ENCODE measurements at regions not wholly inside any gene's neighbourhood (a gene's known extent, or its start where the extent isn't known, plus 50 kb on each side); places are given as distances from the start of the nearest gene placed in this dataset.

- no peak for ATAC-seq
- Mint-ChIP-seq H3K36me3 (no peaks in the 10 kb centered on the region), H3K9me3 (peaks cover 0 to 19% (median 1%) of the 10 kb centered on the region in 9 donors)
Measured at GRCh38 chr6:55023230-55023629, 151.1 kb upstream of the HCRTR2 start.

GRCh38 chr6:55033016-55033546, 141.2 kb upstream of the HCRTR2 start:
- H3K27ac Mint-ChIP-seq = no peak overlapping the region
- DNase-seq (no peak), ATAC-seq (no peak)
- H3K4me3 Mint-ChIP-seq = no peak overlapping the region
- H3K36me3 Mint-ChIP-seq = no peaks in the 10 kb centered on the region
- H3K27me3 Mint-ChIP-seq = peaks cover 0 to 3% (median 0%) of the 10 kb centered on the region in 5 donors
- peaks cover 0 to 23% (median 0%) of the 10 kb centered on the region in 4 donors for H3K4me1 Mint-ChIP-seq
- H3K9me3 Mint-ChIP-seq = peaks cover 0 to 55% (median 12%) of the 10 kb centered on the region in 9 donors
- POLR2A ChIA-PET = no interaction called here

More at GRCh38 chr6:55023230-55023629, 151.1 kb upstream of the HCRTR2 start:
- H3K4me3 Mint-ChIP-seq = no peak overlapping the region
- DNase-seq = no peak
- POLR2A ChIA-PET = no interaction called here
- H3K27ac Mint-ChIP-seq = no peak overlapping the region
- H3K4me1 Mint-ChIP-seq = peaks cover 0 to 6% (median 0%) of the 10 kb centered on the region in 4 donors
- no peaks in the 10 kb centered on the region for H3K27me3 Mint-ChIP-seq

GRCh38 chr6:55034752-55035151, 139.6 kb upstream of the HCRTR2 start:
- H3K27ac Mint-ChIP-seq = no peak overlapping the region
- peaks cover 0 to 17% (median 0%) of the 10 kb centered on the region in 4 donors for H3K4me1 Mint-ChIP-seq
- H3K36me3 Mint-ChIP-seq = no peaks in the 10 kb centered on the region
- H3K4me3 Mint-ChIP-seq = no peak overlapping the region
- POLR2A ChIA-PET = no interaction called here
- H3K27me3 Mint-ChIP-seq = peaks cover 0 to 3% (median 0%) of the 10 kb centered on the region in 5 donors
- no peak for DNase-seq
- no peak for ATAC-seq
- peaks cover 0 to 42% (median 9%) of the 10 kb centered on the region in 9 donors for H3K9me3 Mint-ChIP-seq

GRCh38 chr6:55040102-55040848, 134.0 kb upstream of the HCRTR2 start:
- Mint-ChIP-seq H3K27ac (no peak overlapping the region), H3K4me3 (no peak overlapping the region), H3K4me1 (peaks cover 0 to 4% (median 0%) of the 10 kb centered on the region in 4 donors), H3K9me3 (peaks cover 0 to 29% (median 7%) of the 10 kb centered on the region in 9 donors), H3K27me3 (peaks cover 0 to 3% (median 0%) of the 10 kb centered on the region in 5 donors), H3K36me3 (no peaks in the 10 kb centered on the region)
- DNase-seq = no peak
- POLR2A ChIA-PET = no interaction called here
- ATAC-seq = no peak

GRCh38 chr6:55046869-55047422, 127.4 kb upstream of the HCRTR2 start:
- no peaks in the 10 kb centered on the region for H3K27me3 Mint-ChIP-seq
- H3K36me3 Mint-ChIP-seq = no peaks in the 10 kb centered on the region
- no peak overlapping the region for H3K4me3 Mint-ChIP-seq
- no peak overlapping the region for H3K27ac Mint-ChIP-seq
- no peak for ATAC-seq
- H3K9me3 Mint-ChIP-seq = peaks cover 0 to 27% (median 3%) of the 10 kb centered on the region in 9 donors
- H3K4me1 Mint-ChIP-seq = peaks cover 0 to 8% (median 1%) of the 10 kb centered on the region in 4 donors
- no peak for DNase-seq
- POLR2A ChIA-PET = no interaction called here

GRCh38 chr6:55047451-55048044, 126.8 kb upstream of the HCRTR2 start:
- Mint-ChIP-seq H3K4me3 (no peak overlapping the region), H3K36me3 (no peaks in the 10 kb centered on the region), H3K4me1 (peaks cover 0 to 8% (median 1%) of the 10 kb centered on the region in 4 donors), H3K27ac (no peak overlapping the region), H3K27me3 (no peaks in the 10 kb centered on the region), H3K9me3 (peaks cover 0 to 26% (median 3%) of the 10 kb centered on the region in 9 donors)
- POLR2A ChIA-PET = no interaction called here
- DNase-seq (no peak), ATAC-seq (no peak)

- Mint-ChIP-seq H3K9me3 (peaks cover 0 to 19% (median 3%) of the 10 kb centered on the region in 9 donors), H3K36me3 (no peaks in the 10 kb centered on the region), H3K27ac (no peak overlapping the region), H3K27me3 (no peaks in the 10 kb centered on the region), H3K4me1 (peaks cover 0 to 8% (median 1%) of the 10 kb centered on the region in 4 donors), H3K4me3 (no peak overlapping the region)
- ATAC-seq = no peak
- no peak for DNase-seq
- POLR2A ChIA-PET = no interaction called here
Measured at GRCh38 chr6:55049866-55050265, 124.4 kb upstream of the HCRTR2 start.

GRCh38 chr6:55052846-55053245, 121.5 kb upstream of the HCRTR2 start:
- H3K9me3 Mint-ChIP-seq = peaks cover 2 to 23% (median 10%) of the 10 kb centered on the region in 9 donors

GRCh38 chr6:55058682-55059081, 115.6 kb upstream of the HCRTR2 start:
- DNase-seq (no peak), ATAC-seq (no peak)
- peaks cover 0 to 4% (median 0%) of the 10 kb centered on the region in 3 donors for H3K36me3 Mint-ChIP-seq
- no peak overlapping the region for H3K27ac Mint-ChIP-seq
- peaks cover 7 to 47% (median 17%) of the 10 kb centered on the region in 9 donors for H3K9me3 Mint-ChIP-seq
- no peaks in the 10 kb centered on the region for H3K27me3 Mint-ChIP-seq
- H3K4me3 Mint-ChIP-seq = no peak overlapping the region
- H3K4me1 Mint-ChIP-seq = no peaks in the 10 kb centered on the region
- POLR2A ChIA-PET = no interaction called here

More at GRCh38 chr6:55052846-55053245, 121.5 kb upstream of the HCRTR2 start:
- Mint-ChIP-seq H3K4me3 (no peak overlapping the region), H3K27me3 (no peaks in the 10 kb centered on the region), H3K36me3 (peaks cover 0 to 4% (median 0%) of the 10 kb centered on the region in 3 donors), H3K4me1 (peaks cover 0 to 3% (median 1%) of the 10 kb centered on the region in 4 donors), H3K27ac (no peak overlapping the region)
- ATAC-seq = no peak
- no peak for DNase-seq
- POLR2A ChIA-PET = no interaction called here

GRCh38 chr6:55064711-55065420, 109.4 kb upstream of the HCRTR2 start:
- Mint-ChIP-seq H3K27ac (no peak overlapping the region), H3K9me3 (peaks cover 2 to 35% (median 11%) of the 10 kb centered on the region in 9 donors), H3K4me3 (no peak overlapping the region), H3K27me3 (no peaks in the 10 kb centered on the region), H3K4me1 (no peaks in the 10 kb centered on the region), H3K36me3 (no peaks in the 10 kb centered on the region)
- POLR2A ChIA-PET = no interaction called here
- ATAC-seq = no peak
- DNase-seq = no peak

GRCh38 chr6:55069132-55069781, 105.1 kb upstream of the HCRTR2 start:
- ATAC-seq (no peak), DNase-seq (no peak)
- POLR2A ChIA-PET = no interaction called here
- Mint-ChIP-seq H3K36me3 (no peaks in the 10 kb centered on the region), H3K27ac (no peak overlapping the region), H3K27me3 (peaks cover 0 to 2% (median 0%) of the 10 kb centered on the region in 5 donors), H3K4me1 (no peaks in the 10 kb centered on the region), H3K4me3 (no peak overlapping the region), H3K9me3 (peaks cover 0 to 20% (median 8%) of the 10 kb centered on the region in 9 donors)

GRCh38 chr6:55082021-55082420, 92.3 kb upstream of the HCRTR2 start:
- Mint-ChIP-seq H3K27me3 (no peaks in the 10 kb centered on the region), H3K4me1 (no peaks in the 10 kb centered on the region), H3K4me3 (no peak overlapping the region), H3K9me3 (peaks cover 3 to 23% (median 10%) of the 10 kb centered on the region in 9 donors), H3K36me3 (no peaks in the 10 kb centered on the region), H3K27ac (no peak overlapping the region)
- DNase-seq (no peak), ATAC-seq (no peak)
- POLR2A ChIA-PET = no interaction called here
